ENCODE measurements at regions not wholly inside any gene's neighbourhood (a gene's known extent, or its start where the extent isn't known, plus 50 kb on each side); places are given as distances from the start of the nearest gene placed in this dataset.
"Not testable (repeated sequence)": the region's sequence is repeated elsewhere in the genome, so short reads cannot be mapped to it uniquely, and the experiment has no call there.

- H3K9me3 ChIP-seq (ENCODE audit: control insufficient read depth, low read length), result no peaks in the 10 kb centered on the region
- no peaks in the 10 kb centered on the region for H3K27me3 ChIP-seq (ENCODE audit: control insufficient read depth, insufficient read depth)
- 58% methylated on average over 9 of the region's 9 CpGs for WGBS
- intact Hi-C loops (cut with DNase I), result no loop called here
- H3K27ac ChIP-seq (ENCODE audit: low read length), result no peak overlapping the region
- H3K4me3 ChIP-seq (ENCODE audit: low read length), result no peak overlapping the region
- DNase-seq (no peak), ATAC-seq (no peak)
- H3K4me1 ChIP-seq (ENCODE audit: control insufficient read depth, insufficient read depth, low read length), result no peaks in the 10 kb centered on the region
Observed at GRCh38 chr21:35476621-35477395, 427.7 kb upstream of the RUNX1 start.

DNA sequence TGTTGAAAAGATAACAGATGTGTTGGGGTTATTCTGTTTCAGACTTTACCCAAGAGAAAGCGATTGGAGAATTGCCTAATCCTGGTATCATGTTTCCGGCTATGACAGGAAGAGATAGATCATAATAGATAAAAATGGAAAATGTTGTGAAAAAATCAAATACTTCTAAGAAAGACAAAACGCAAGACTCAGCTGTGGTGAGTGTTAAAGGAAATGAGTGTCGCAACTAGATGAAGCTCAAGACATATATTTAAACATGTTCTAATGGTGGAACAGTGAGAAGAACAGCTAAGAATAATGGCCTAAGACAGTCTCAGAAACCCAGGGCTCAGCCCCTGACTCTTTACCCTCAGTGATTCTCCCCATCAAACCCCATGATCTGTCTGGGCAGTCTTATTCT lies 426.7 kb upstream of the RUNX1 start:
- ATAC-seq, result no peak
- no peak overlapping the region for H3K4me3 ChIP-seq (ENCODE audit: low read length)
- H3K27ac ChIP-seq (ENCODE audit: low read length), result no peak overlapping the region
- no peak for DNase-seq
- intact Hi-C loops (cut with DNase I), result no loop called here
- H3K9me3 ChIP-seq (ENCODE audit: control insufficient read depth, low read length), result no peaks in the 10 kb centered on the region
- H3K27me3 ChIP-seq (ENCODE audit: control insufficient read depth, insufficient read depth), result no peaks in the 10 kb centered on the region
- 41% methylated on average over 4 of the region's 4 CpGs for WGBS
- H3K4me1 ChIP-seq (ENCODE audit: control insufficient read depth, insufficient read depth, low read length), result no peaks in the 10 kb centered on the region

- no peaks in the 10 kb centered on the region for H3K9me3 ChIP-seq (ENCODE audit: control insufficient read depth, low read length)
- H3K4me3 ChIP-seq (ENCODE audit: low read length), result no peak overlapping the region
- H3K4me1 ChIP-seq (ENCODE audit: control insufficient read depth, insufficient read depth, low read length), result no peaks in the 10 kb centered on the region
- intact Hi-C loops (cut with DNase I), result no loop called here
- H3K27ac ChIP-seq (ENCODE audit: low read length), result no peak overlapping the region
- no peaks in the 10 kb centered on the region for H3K27me3 ChIP-seq (ENCODE audit: control insufficient read depth, insufficient read depth)
- ATAC-seq, result peak; percentile 36 to 41
- DNase-seq, result no peak
Observed at GRCh38 chr21:35475009-35475408, 425.9 kb upstream of the RUNX1 start.

DNA sequence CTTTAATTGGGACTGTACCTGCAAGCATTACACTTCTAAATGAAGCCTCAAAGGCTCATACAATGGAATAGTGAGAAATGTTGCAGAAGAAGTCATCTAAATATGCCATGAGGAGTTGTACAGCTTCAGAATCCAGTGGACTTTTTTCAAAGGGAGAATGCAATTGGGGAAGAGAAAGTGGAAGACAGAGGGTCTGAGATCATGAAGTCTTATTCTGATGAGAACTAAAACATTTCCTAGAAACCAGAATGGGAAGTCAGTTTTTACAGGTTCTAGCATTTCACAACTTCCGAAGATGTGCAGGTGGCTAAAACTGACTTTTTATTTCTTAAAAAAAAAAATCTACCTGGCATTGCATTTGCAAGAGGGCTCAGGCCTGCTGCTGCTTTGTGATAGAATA lies 424.4 kb upstream of the RUNX1 start:
- no peak for DNase-seq
- 82% methylated on average over 1 of the region's 1 CpG for WGBS
- Histone ChIP-seq H3K27me3 (ENCODE audit: control insufficient read depth, insufficient read depth) (no peaks in the 10 kb centered on the region), H3K4me1 (ENCODE audit: control insufficient read depth, insufficient read depth, low read length) (no peaks in the 10 kb centered on the region), H3K27ac (ENCODE audit: low read length) (no peak overlapping the region), H3K4me3 (ENCODE audit: low read length) (no peak overlapping the region), H3K9me3 (ENCODE audit: control insufficient read depth, low read length) (no peaks in the 10 kb centered on the region)
- intact Hi-C loops (cut with DNase I), result no loop called here
- ATAC-seq, result no peak

DNA sequence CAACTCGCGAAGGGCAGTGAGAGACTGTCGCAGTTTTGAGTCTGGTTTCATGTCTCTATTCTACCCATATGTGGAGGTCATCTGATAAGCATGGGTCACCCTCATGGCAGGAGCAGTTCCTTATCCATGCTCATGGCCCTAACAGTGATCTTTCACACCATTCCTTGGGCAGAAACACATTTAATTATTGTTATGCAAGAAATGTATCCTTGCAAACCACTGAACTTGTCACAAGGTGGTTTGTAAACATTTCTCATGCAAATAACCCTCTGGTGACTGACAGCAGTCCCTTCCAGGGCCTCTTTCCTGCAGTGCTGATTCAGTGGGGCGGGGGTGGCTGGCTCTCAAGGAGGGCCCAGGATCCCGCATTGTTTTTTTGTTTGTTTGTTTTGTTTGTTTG lies 421.4 kb upstream of the RUNX1 start:
- Histone ChIP-seq H3K27me3 (ENCODE audit: control insufficient read depth, insufficient read depth) (no peaks in the 10 kb centered on the region), H3K9me3 (ENCODE audit: control insufficient read depth, low read length) (no peaks in the 10 kb centered on the region), H3K4me1 (ENCODE audit: control insufficient read depth, insufficient read depth, low read length) (no peaks in the 10 kb centered on the region), H3K4me3 (ENCODE audit: low read length) (no peak overlapping the region), H3K27ac (ENCODE audit: low read length) (no peak overlapping the region)
- WGBS, result 77% methylated on average over 5 of the region's 5 CpGs
- intact Hi-C loops (cut with DNase I), result no loop called here
- DNase-seq, result no peak
- no peak for ATAC-seq

DNA sequence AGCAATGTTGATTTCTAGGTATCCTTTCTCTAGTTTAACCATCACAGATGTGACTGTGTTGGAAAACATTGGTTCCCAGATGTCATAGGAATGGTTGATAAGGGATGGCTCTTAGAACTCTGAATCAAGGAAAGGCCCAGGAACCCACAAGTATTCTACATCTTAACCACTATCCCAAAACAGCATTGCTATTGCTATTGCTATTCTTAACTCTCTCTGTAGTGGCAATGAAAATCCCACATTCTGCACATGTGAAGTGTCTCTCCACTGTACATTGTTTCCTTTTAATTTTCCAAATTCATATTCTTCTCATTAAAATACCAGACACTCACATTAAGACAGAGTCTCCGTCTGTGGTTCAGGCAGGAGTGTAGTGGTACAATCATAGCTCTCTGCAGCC lies 420.4 kb upstream of the RUNX1 start:
- ATAC-seq (no peak), DNase-seq (no peak)
- Histone ChIP-seq H3K4me3 (ENCODE audit: low read length) (no peak overlapping the region), H3K9me3 (ENCODE audit: control insufficient read depth, low read length) (no peaks in the 10 kb centered on the region), H3K4me1 (ENCODE audit: control insufficient read depth, insufficient read depth, low read length) (no peaks in the 10 kb centered on the region), H3K27ac (ENCODE audit: low read length) (no peak overlapping the region), H3K27me3 (ENCODE audit: control insufficient read depth, insufficient read depth) (no peaks in the 10 kb centered on the region)
- intact Hi-C loops (cut with DNase I), result no loop called here
- 92% methylated on average over 1 of the region's 1 CpG for WGBS

GRCh38 chr21:35468991-35469390 lies 419.9 kb upstream of the RUNX1 start:
- ATAC-seq (peak in 1 of 2 donors; percentile 26), DNase-seq (peak in 2 of 3 donors; percentile 28 to 63)
- Histone ChIP-seq H3K4me3 (ENCODE audit: low read length) (no peak overlapping the region), H3K9me3 (ENCODE audit: control insufficient read depth, low read length) (no peaks in the 10 kb centered on the region), H3K27me3 (ENCODE audit: control insufficient read depth, insufficient read depth) (no peaks in the 10 kb centered on the region), H3K4me1 (ENCODE audit: control insufficient read depth, insufficient read depth, low read length) (no peaks in the 10 kb centered on the region), H3K27ac (ENCODE audit: low read length) (no peak overlapping the region)
- whole genome bisulfite sequencing, result 42% methylated on average over 5 of the region's 5 CpGs
- intact Hi-C loops (cut with DNase I), result no loop called here

DNA sequence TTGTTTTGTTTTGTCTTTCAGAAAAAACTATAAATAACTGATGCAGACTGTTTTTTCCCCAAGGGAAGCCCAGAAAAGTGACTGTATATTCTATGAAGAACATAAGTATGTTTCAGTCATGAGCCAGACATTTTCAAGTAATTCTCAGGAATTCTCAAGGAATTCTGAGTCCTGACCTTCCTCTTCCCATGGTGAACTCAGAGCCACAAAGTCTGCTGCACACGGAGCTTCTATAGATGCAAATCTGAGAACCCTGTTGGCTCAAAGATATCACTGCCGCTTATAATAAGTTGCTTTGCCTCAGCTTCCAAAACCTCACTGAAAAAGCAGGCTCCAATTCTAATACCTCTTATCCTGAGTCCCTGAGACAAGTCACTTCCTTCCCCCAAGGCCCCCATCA lies 418.5 kb upstream of the RUNX1 start:
- Histone ChIP-seq H3K4me3 (ENCODE audit: low read length) (no peak overlapping the region), H3K9me3 (ENCODE audit: control insufficient read depth, low read length) (no peaks in the 10 kb centered on the region), H3K27me3 (ENCODE audit: control insufficient read depth, insufficient read depth) (no peaks in the 10 kb centered on the region), H3K4me1 (ENCODE audit: control insufficient read depth, insufficient read depth, low read length) (no peaks in the 10 kb centered on the region), H3K27ac (ENCODE audit: low read length) (no peak overlapping the region)
- no peak for DNase-seq
- ATAC-seq, result no peak
- 53% methylated on average over 2 of the region's 2 CpGs for WGBS
- intact Hi-C loops (cut with DNase I), result no loop called here

DNA sequence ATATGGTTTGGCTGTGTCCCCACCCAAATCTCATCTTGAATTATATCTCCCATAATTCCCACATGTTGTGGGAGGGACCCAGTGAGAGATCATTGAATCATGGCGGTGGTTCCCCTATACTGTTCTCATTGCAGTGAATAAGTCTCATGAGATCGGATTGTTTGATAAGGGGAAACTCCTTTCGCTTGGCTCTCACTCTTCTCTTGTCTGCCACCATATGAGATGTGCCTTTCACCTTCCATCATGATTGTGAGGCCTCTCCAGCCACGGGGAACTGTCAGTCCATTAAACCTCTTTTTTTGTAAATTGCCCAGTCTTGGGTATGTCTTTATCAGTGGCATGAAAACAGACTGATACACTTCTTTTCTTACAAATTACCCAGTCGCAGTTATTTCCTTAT lies 417.6 kb upstream of the RUNX1 start:
- H3K9me3 ChIP-seq (ENCODE audit: control insufficient read depth, low read length); H3K27me3 ChIP-seq (ENCODE audit: control insufficient read depth, insufficient read depth); H3K4me1 ChIP-seq (ENCODE audit: control insufficient read depth, insufficient read depth, low read length); DNase-seq; H3K27ac ChIP-seq (ENCODE audit: low read length); ATAC-seq; H3K4me3 ChIP-seq (ENCODE audit: low read length); intact Hi-C loops (cut with DNase I): not testable (repeated sequence)
- 93% methylated on average over 5 of the region's 5 CpGs for WGBS

DNA sequence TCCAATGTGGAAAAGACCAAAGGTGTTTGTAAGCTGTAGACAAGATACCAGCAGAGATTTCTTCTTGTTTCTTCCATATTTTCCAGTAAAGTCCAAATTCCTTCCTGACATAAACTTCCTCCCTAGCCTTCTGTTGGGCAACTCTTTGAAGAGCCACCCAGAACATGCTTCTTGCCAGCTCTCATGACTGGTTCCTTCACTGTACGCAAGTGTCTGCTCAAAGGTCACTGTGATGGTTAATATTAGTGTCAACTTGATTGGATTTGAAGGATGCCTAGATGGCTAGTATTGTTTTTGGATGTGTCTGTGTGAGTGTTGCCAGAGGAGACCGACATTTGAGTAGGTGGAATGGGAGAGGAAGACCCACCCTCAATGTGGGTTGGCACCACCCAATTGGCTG lies 416.6 kb upstream of the RUNX1 start:
- 86% methylated on average over 2 of the region's 2 CpGs for WGBS
- no peak overlapping the region for H3K27ac ChIP-seq (ENCODE audit: low read length)
- no peak overlapping the region for H3K4me3 ChIP-seq (ENCODE audit: low read length)
- H3K4me1 ChIP-seq (ENCODE audit: control insufficient read depth, insufficient read depth, low read length), result no peaks in the 10 kb centered on the region
- no peaks in the 10 kb centered on the region for H3K27me3 ChIP-seq (ENCODE audit: control insufficient read depth, insufficient read depth)
- no peak for ATAC-seq
- no peaks in the 10 kb centered on the region for H3K9me3 ChIP-seq (ENCODE audit: control insufficient read depth, low read length)
- intact Hi-C loops (cut with DNase I), result no loop called here
- DNase-seq, result no peak

GRCh38 chr21:35461700-35462099 lies 412.6 kb upstream of the RUNX1 start:
- no peak overlapping the region for H3K4me3 ChIP-seq (ENCODE audit: low read length)
- ATAC-seq (no peak), DNase-seq (no peak)
- H3K27ac ChIP-seq (ENCODE audit: low read length), result no peak overlapping the region
- no peaks in the 10 kb centered on the region for H3K4me1 ChIP-seq (ENCODE audit: control insufficient read depth, insufficient read depth, low read length)
- 78% methylated on average over 2 of the region's 2 CpGs for WGBS
- intact Hi-C loops (cut with DNase I), result loop anchor here in 1 of 4 donors (5.0 kb wide), 1 partner anchor 471 kb away; no protein-coding TSS in a partner anchor
- no peaks in the 10 kb centered on the region for H3K27me3 ChIP-seq (ENCODE audit: control insufficient read depth, insufficient read depth)
- no peaks in the 10 kb centered on the region for H3K9me3 ChIP-seq (ENCODE audit: control insufficient read depth, low read length)

DNA sequence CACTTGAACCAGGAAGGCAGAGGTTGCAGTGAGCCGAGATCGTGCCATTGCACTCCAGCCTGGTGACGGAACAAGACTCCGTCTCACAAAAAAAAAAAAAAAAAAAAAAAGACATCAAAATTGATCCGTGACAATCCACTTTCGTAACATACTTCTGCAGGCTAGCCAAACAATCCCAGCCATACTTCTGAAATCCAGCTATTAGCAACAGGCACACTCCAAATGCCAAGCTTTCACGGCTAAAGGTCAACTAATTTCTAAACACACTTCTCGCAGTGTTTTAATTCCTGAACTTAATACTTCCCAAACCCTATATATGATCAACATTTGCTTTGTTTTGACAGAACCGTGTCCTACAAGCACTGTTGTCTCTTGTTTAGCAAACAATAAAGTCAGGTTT lies 411.3 kb upstream of the RUNX1 start:
- no peaks in the 10 kb centered on the region for H3K9me3 ChIP-seq (ENCODE audit: control insufficient read depth, low read length)
- no peak overlapping the region for H3K4me3 ChIP-seq (ENCODE audit: low read length)
- no peaks in the 10 kb centered on the region for H3K4me1 ChIP-seq (ENCODE audit: control insufficient read depth, insufficient read depth, low read length)
- 92% methylated on average over 9 of the region's 9 CpGs for WGBS
- intact Hi-C loops (cut with DNase I), result loop anchor here in 1 of 4 donors (5.0 kb wide), 1 partner anchor 472 kb away; no protein-coding TSS in a partner anchor
- H3K27me3 ChIP-seq (ENCODE audit: control insufficient read depth, insufficient read depth), result no peaks in the 10 kb centered on the region
- ATAC-seq, result no peak
- no peak for DNase-seq
- H3K27ac ChIP-seq (ENCODE audit: low read length), result no peak overlapping the region
